ENCODE measurements at regions not wholly inside any gene's neighbourhood (a gene's known extent, or its start where the extent isn't known, plus 50 kb on each side); places are given as distances from the start of the nearest gene placed in this dataset.

GRCh38 chr6:130527173-130527572 lies 161.4 kb downstream of the TMEM200A start:
- TF ChIP-seq, protein P1, sequence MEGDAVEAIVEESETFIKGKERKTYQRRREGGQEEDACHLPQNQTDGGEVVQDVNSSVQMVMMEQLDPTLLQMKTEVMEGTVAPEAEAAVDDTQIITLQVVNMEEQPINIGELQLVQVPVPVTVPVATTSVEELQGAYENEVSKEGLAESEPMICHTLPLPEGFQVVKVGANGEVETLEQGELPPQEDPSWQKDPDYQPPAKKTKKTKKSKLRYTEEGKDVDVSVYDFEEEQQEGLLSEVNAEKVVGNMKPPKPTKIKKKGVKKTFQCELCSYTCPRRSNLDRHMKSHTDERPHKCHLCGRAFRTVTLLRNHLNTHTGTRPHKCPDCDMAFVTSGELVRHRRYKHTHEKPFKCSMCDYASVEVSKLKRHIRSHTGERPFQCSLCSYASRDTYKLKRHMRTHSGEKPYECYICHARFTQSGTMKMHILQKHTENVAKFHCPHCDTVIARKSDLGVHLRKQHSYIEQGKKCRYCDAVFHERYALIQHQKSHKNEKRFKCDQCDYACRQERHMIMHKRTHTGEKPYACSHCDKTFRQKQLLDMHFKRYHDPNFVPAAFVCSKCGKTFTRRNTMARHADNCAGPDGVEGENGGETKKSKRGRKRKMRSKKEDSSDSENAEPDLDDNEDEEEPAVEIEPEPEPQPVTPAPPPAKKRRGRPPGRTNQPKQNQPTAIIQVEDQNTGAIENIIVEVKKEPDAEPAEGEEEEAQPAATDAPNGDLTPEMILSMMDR (IDR thresholded peaks at IDR 0.05): no peak
- no peak for TF ChIP-seq REST (IDR thresholded peaks at IDR 0.05; ENCODE audit: insufficient read depth in 1 of 2, low read depth in 2 of 2, low read length in 1 of 2)
